DMS 273 (cell line): ENCODE measurements at regions not wholly inside any gene's neighbourhood (a gene's known extent, or its start where the extent isn't known, plus 50 kb on each side); places are given as distances from the start of the nearest gene placed in this dataset.
"Not testable (repeated sequence)": the region's sequence is repeated elsewhere in the genome, so short reads cannot be mapped to it uniquely, and the experiment has no call there.

ENCODE experiments used
- DNase-seq: peaks from one replicate; lab custom pipeline; 2025; ENCODE audit not compliant: unreplicated experiment; lab: John Stamatoyannopoulos, UW

DNA sequence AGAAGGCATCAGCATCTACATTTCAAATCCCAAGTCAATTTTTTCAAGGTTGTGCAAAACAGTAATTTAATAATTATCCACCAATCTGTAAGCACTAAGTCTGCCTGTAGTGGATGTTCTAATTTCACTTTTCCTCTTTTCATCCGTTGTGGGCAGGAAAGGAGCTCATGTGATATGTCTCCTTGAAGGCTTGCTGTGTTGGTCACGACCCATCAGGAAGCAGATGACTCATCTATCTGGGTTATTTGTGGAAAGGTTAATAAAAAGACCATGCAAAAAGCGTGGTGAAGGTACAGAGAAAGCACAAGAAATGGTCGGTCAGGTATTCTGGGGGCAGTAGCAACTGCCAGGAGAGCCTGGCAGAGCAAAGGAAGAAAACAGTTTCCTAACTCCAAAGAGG, 476.7 kb upstream of the RAB6C start:
- DNase-seq: no peak

DNA sequence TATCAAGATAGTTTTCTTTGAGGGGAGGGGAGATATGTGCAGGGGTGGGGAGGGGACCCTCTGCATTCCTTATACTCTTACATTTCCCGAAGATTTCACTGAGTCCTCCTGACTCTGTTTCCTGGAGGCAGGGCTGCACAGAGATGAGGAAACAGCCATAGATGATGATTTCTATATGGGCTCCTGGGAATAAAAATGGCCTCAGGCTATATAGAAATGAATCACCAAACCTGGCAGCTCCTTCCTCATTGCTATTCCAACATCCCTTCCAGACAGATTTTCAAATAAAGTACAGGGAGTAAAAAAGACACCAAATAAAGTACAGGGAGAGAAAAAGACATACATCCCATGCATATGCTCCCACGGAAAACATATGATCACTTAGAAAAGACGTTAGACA, 474.8 kb upstream of the RAB6C start:
- DNase-seq: no peak

DNA sequence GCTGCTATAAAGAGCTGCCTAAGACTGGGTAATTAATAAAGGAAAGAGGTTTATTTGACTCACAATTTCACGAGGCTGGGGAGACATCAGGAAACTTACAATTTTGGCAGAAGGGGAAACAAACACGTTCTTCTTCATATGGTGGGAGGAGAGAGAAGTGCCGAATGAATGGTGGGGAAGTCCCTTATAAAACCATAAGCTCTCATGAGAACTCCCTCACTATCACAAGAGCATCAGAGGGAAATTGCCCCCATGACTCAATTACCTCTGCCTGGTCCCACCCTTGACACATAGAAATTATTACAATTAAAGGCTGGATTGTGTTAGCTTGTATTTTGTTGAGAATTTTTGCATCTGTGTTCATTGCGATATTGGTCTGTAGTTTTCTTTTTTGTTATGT, 460.5 kb upstream of the RAB6C start:
- DNase-seq: no peak

DNA sequence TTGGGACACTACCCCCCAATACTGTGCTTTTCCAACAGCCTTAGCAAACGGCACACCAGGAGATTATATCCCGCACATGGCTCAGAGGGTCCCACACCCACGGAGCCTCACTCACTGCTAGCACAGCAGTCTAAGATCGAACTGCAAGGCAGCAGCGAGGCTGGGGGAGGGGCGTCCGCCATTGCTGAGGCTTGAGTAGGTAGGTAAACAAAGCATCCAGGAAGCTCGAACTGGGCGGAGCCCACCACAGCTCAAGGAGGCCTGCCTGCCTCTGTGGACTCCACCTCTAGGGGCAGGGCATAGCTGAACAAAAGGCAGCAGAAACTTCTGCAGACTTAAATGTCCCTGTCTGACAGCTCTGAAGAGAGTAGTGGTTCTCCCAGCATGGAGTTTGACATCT, 447.3 kb upstream of the RAB6C start:
- not testable (repeated sequence) for DNase-seq

DNA sequence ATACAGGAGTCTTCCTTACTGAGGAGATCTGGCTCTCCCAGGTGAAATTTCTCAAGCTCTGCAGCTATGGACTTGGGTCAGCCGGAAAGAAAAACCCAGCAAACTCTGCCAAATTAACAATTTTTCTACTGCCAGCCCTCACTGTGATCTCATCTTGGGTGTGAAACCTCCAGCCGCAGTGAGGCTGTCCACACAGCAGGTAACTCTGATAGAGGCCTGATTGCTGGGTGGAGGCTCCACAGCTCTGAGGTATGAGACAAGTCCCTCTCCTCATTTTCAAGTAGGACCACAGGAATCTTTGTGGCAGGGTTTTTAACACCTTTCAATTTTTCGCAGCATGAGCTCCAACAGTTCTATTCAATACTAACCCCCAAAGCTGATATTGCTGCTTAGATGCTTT, 430.6 kb upstream of the RAB6C start:
- no peak for DNase-seq

DNA sequence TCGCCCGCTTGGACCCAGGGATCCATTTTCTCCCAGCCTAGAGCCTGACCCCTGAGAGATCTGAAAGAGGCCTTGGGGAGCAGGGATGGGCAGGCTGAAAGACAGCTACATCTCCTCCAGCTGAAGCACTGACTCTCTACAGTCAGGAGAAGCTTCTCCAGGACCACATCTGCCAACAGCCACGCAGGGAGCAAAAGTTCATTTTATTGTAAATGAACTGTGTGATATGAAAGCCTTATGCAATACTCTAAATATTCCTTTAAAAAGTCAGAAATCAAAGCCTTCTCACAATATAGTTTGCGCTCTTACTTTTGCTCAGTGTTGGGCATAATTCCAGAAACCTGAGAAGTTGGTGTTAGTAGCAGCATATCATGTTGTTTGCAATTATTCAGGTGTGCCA, 428.9 kb upstream of the RAB6C start:
- no peak for DNase-seq

DNA sequence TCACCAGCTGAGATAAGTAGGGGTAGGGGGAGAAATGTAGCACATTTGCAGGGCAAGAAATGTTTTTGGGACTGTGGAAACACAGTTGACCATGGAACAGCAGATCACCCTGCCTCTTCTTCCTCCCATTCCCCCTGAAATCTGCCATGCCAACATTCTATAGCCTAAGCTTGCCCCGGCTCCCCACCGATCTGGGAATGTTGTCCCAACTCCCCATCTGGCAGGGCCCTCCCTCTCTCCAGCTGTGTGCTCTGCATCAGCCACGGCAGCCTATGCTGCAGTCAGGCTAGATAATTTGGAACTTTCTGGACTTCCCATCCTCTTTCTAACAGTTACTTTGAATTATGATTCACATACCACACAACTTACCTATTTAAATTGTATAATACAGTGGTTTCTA, 425.1 kb upstream of the RAB6C start:
- DNase-seq: peak; percentile 26

DNA sequence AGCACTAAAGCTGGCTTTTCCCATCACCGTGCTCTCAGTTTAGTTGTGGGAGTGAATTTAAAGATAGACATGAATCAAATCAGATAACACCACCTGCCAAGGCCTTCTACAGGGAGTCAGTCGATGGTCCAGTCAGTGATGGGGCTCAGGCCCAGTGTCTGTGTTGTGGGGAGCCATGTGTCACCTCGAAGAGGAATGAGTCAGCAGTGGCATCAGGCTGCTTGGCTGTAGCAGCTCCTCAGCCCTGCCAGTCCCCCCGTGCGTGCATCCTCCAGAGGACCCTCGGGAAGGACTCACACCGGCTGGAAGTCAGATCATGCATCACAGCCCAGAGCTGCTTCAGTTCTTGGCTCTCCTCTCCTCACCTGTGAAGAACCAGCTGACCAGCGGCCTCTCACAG, 420.4 kb upstream of the RAB6C start:
- DNase-seq: no peak

DNA sequence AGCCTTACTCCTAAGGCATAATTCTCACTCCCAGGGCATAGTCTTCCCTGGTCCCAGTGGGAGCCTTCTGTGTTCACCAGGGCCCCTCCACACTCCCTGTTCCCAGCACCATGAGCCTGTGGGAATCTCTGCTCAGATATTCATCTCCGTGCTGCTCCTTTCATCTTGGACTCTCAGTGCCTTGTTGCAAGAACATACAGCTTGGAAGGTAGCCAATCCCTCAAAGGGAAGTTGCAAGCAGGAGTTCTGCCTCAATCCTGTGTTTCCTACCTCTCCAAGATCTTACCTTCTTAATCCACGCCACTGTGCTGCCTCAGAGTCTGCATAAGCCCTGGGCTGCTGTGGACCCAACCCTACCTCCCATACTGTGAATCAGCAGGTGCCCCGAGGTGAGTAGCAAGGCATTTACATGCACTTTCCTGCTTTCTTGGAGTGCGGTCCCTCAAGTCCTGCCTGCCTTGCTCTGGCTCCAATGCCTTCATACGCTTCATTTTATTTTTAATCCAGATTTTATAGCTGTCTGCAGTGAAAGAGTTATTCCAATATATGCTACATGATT, 413.8 kb upstream of the RAB6C start:
- DNase-seq: peak; percentile 12

DNA sequence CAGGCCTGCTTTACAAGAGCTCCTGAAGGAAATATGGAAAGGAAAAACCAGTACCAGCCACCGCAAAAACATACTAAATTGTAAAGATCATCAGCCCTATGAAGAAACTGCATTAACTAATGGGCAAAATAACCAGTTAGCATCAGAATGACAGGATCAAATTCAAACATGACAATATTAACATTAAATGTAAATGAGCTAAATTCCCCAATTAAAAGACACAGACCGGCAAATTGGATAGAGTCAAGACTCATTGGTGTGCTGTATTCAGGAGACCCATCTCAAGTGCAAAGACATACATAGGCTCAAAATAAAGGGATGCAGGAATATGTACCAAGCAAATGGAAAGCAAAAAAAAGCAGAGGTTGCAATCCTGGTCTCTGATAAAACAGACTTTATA, 408.7 kb upstream of the RAB6C start:
- not testable (repeated sequence) for DNase-seq

DNA sequence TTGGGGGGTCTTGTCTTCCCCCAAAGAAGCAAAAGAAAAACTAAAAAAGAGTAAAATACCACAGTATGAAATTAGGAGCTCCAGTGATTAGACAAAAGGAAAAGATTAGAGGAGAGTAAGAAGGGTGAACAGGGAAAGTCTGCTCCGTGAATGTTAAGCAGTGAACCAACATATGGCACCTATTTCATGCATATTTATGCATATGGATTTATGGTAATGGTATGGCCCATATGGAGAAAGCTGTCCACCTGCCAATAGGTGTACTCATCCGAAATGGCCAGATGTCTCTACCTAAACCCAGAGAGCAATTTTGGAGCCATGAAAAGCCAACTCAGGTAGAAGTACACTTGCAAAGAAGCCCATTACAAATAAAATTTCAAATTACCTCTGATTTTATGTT, 404.0 kb upstream of the RAB6C start:
- DNase-seq: peak; percentile 89

DNA sequence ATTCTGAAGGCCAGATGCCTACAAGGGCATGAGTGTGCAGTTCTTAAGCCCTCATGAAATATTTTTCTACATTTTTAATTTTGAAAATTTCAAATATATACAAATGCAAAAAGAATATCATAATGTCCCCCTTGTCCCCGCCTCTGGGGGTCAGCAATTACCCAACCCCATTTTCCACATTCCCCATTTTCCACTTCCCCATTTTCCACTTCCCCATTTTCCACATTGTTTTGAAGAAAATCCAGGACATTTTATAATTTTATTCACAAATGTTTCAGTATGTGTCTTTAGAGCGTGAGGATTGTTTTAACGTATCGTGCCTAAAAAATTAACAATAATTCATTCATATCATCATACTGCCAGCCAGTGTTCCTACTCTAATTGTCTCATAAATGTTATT, 403.6 kb upstream of the RAB6C start:
- no peak for DNase-seq

DNA sequence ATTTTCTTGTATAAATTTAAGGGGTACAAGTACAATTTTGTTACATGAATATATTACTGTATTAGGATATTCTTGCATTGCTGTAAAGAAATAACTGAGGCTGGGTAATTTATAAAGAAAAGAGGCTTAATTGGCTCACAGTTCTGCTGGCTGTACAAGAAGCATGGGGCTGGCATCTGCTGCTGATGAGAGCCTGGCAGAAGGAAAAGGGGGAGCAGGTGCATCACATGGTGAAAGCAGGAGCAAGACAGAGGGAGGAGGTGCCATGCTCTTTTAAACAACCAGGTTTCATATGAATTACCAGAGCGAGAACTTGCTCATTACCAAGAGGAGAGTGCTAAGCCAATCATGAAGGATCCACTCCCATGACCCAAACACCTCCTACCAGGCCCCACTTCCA, 399.5 kb upstream of the RAB6C start:
- DNase-seq: no peak

DNA sequence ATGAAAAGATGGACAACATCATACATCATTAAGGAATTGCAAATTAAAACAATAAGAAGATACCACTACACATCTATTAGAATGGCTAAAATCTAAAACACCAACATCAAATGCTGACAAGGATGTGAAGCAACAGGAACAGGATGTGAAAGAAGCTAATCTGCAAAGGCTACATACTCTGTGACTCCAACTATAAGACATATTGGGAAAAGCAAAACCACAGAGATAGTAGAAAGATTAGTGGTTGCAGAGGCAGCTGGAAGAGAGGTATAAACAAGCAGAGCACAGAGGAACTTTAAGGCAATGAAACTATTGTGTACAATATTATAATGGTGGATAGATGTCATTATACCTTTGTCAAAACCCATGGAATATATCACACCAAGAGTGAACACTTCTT, 393.7 kb upstream of the RAB6C start:
- DNase-seq: no peak

DNA sequence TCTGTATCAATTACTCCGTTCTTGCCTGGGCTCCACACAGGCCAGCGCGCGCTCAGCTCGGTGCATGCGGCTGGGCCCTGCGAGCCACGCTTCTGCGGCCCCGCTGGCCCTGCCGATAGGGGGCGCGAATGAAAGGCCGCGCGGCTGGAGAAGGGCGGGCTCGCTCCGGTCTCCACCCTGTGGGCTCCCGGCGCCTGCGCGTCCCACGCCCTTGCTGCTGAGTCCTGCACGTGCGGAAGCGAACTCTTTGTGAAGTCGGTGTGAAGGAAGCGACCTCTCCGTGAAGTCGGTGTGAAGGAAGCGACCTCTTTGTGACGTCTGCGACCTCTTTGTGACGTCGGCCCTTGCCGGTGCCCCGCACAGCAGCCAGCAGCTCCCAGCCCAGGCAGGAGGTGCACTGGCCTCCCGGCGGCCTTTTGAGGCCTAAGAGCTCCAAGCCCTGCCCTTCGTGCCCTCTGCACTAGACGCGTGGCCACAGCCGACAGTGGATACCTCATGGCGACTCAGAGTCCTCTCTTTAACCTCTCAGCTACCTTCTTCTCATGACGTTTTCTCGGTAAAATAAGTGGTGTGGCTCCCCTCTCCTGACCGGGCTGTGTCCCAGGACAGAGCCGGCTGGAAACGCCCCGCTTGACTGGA, 391.9 kb upstream of the RAB6C start:
- DNase-seq: no peak

DNA sequence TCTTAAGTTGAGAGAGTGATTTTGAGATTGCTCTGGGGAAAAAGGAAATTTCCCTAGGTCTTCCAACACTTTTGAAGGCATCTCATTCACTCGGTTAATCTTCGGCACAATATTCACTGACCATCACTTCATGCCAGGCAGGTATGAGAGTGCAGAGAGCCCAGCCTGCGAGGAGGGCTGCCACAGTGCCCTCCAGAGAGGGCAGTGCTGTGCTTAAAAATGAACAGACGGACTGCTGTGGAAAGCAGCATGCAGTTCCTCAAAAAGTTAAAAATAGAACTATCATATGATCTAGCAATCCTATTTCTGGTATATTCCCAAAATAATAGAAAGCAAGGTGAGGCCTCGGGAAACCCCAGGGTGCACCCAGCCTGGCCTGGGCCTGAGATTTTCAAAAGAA, 374.9 kb upstream of the RAB6C start:
- no peak for DNase-seq

DNA sequence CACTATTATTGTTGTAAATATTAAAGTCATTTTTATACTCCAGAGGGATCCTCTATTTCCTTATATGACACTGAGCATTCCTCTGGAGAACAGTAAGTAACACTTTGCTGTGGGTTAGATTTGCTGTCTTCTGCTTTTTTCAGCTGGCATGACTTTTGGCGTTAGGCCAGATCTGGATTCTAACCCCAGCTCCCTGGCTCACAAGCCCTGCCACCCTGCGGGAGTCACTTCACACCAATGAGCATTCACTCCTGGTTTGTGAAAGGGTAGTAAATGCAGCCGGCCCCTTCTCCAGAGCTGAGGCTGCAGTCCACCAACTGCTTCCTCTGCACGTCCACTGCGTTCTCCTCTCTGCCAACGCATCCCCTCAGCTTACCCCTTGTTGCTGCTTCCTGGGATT, 373.8 kb upstream of the RAB6C start:
- peak; percentile 6 for DNase-seq

DNA sequence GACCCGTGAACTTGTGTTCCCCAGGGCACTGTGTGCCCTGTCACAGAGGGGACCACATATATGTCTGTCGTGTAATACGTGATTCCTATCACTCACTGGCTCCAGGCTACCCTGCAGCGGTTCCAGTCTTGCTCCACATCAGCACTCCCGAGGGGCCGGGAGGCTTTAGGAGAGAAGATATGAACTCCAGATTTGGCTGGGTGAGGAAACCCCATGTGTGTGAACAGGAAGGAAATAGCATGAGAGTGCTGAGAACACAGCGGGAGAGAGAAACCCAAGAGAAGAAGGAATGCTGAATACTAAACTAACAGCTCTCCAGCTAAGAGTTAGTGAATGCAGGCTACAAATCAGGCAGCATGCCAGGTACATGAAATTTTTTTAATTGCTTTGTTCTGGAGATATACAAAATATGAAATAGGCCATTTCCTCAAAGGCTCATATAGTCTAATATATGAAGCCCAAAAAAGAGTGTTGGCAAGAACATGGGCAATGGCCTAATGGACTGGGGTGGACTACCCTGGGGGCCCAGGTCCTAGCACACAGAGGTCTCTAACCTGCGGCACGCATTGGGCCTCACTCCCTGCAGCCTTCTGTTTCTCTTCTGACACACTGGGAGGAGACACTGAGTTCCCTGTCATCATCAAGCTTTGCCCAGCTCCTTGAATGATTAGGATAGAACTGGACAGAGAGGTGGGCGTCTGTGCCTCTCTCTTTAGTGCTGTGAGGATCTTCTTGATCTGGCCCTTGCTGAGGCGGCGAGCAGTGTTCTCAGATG, 372.8 kb upstream of the RAB6C start:
- DNase-seq: no peak

DNA sequence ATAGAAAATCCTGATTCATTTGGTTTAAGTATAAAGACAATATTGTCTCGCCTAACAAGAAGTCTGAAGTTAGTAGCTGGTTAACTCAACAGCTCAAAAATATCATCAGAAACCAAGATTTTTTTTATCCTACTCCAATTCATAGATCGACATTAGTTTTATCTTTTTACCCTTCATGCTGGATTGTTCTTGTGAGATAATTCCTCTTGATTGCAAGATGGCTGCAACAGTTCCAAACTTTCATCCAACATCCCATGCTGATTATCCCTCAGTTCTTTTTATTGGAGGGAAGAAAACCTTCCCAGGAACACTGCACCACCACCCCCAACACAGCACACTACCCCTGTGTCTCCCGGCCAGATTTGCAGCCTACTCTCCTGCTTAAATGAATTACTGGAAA, 370.2 kb upstream of the RAB6C start:
- DNase-seq: no peak

DNA sequence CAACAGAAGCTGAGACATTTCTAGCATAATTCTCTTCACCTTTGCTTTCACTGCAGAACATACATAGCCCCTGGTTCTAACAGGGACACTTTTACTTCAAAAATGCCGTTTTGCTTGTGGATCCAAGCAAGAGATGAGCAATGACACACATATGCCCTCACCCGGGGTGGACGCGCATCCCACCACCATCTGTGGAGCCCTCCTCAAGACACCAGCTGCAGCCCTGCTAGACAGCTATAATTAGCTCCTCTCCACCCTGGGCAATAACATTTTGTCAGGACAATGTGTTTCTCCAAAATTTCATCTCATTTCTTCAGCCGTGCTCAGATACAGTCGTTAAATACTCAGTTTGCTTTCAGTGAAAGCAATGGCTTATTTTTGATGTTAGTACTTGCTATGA, 368.7 kb upstream of the RAB6C start:
- peak; percentile 25 for DNase-seq

DNA sequence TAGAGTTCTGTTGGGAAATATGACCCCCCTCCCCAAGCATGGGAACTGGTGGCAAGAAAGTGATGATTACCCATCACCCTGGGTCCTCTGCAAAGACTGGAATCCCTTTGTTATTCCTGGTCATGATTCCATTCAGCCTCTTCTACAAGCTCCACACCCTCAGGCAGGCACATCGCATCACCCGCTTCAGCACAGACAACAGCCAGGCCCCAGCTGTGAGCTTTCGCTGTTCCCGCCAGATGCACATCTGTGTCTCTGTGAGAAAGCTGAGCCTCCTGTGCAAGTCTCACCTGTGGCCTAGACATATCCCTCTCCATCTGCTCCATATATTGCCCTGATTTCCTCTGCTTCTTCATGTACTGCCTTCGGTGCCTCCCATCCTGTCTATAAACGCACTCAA, 368.0 kb upstream of the RAB6C start:
- DNase-seq: no peak

DNA sequence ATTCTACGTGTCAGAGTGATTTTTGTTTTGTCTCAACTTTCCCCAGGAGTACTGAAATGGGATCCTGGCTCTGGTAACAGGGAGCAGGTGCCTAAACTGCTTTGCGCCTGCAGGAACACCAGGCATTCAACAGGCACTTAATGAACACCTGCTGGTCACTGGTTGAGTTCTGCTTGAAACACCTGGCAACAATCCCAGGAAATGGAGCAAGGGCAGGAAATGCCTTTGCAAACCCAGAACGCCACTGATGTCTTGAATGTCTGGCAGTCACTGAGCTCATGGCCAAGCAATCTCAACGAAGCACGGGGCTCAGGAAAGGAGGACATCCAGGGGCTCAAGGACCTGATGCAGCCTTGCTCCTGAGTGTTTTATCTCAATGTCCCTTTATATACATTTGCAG, 360.0 kb upstream of the RAB6C start:
- peak; percentile 43 for DNase-seq

DNA sequence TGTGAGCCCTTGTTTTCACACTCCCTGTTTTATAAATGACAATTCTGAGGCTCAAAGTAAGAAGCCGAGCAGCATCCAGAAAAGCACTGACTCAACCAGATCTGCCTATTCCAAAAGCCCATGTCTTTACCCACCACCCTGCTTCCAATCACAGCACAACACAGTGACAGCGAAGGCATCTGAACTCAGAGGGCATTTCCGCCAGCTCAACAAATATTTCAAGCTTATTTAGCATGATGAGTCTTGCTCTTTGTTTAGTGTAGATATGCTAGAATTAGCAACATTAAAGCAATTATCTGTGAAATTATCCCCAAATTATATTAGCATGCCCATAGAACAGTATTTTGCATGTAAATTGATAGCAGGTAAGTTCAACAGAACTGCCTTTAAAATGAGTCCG, 359.1 kb upstream of the RAB6C start:
- DNase-seq: no peak
